ENCODE measurements at regions not wholly inside any gene's neighbourhood (a gene's known extent, or its start where the extent isn't known, plus 50 kb on each side); places are given as distances from the start of the nearest gene placed in this dataset.

- Histone ChIP-seq H3K4me2 (ENCODE audit: insufficient read depth, low read length) (no peak overlapping the region), H3K9me3 (replicated peaks; ENCODE audit: control insufficient read depth, insufficient read depth, low read length) (no peaks in the 10 kb centered on the region), H3K9ac (replicated peaks; ENCODE audit: extremely low read depth, insufficient read depth, low read length) (no peak overlapping the region), H3K79me2 (ENCODE audit: control insufficient read depth, insufficient read depth, low read length) (no peaks in the 10 kb centered on the region), H3K9me1 (replicated peaks; ENCODE audit: control insufficient read depth, extremely low read depth, insufficient read depth, low read length) (no peaks in the 10 kb centered on the region), H3K4me1 (ENCODE audit: control insufficient read depth, extremely low read depth, insufficient read depth, low read length) (no peaks in the 10 kb centered on the region), H2AFZ (ENCODE audit: low read depth, low read length) (no peak overlapping the region), H3K36me3 (ENCODE audit: control insufficient read depth in 2 of 2, extremely low read depth in 1 of 2, insufficient read depth in 2 of 2, low read length in 2 of 2) (no peaks in the 10 kb centered on the region), H4K20me1 (replicated peaks; ENCODE audit: control insufficient read depth, extremely low read depth, insufficient read depth, low read length) (no peaks in the 10 kb centered on the region), H3K4me3 (replicated peaks in 1 of 3; ENCODE audit: insufficient read depth in 1 of 3, low read depth in 1 of 3, low read length in 3 of 3) (no peak overlapping the region), H3K27me3 (ENCODE audit: control insufficient read depth in 2 of 2, insufficient read depth in 2 of 2, low read length in 2 of 2) (no peaks in the 10 kb centered on the region), H3K27ac (ENCODE audit: insufficient read depth, low read depth, low read length) (no peak overlapping the region)
- FAIRE-seq (no peak), DNase-seq (ENCODE audit: low read depth, low spot score) (no peak)
- TF ChIP-seq GATA2 (IDR thresholded peaks at IDR 0.05; ENCODE audit: insufficient read depth, insufficient read length, low read depth, low read length): no peak
- no peak for TF ChIP-seq FOS (IDR thresholded peaks at IDR 0.05; ENCODE audit: borderline replicate concordance, insufficient read depth, low read length)
- no peak for TF ChIP-seq POLR2AphosphoS5 (IDR thresholded peaks at IDR 0.05; ENCODE audit: insufficient read depth, low read depth, low read length)
- TF ChIP-seq CTCF (IDR thresholded peaks at IDR 0.05; ENCODE audit: extremely low read depth in 1 of 2, insufficient read depth in 1 of 2, low read depth in 1 of 2, low read length in 2 of 2): no peak
- no peak for TF ChIP-seq JUN (IDR thresholded peaks at IDR 0.05; ENCODE audit: borderline replicate concordance, insufficient read depth, insufficient read length, low read depth)
- no peak for TF ChIP-seq EZH2 (IDR thresholded peaks at IDR 0.05; ENCODE audit: borderline replicate concordance, low read depth, low read length, severe bottlenecking)
- TF ChIP-seq POLR2A (IDR thresholded peaks at IDR 0.05; ENCODE audit: low read depth, low read length): no peak
- no peak for TF ChIP-seq MYC (IDR thresholded peaks at IDR 0.05; ENCODE audit: low read depth, low read length)
- TF ChIP-seq MAX (IDR thresholded peaks at IDR 0.05; ENCODE audit: insufficient read depth, insufficient read length): no peak
- intact Hi-C loops (cut with micrococcal nuclease) (no loop called here), dilution Hi-C loops (cut with MboI; ENCODE audit: extremely low pct_ligation_motif_present, low sequenced_read_pairs) (no loop called here)
- ChIA-PET POLR2A (no interaction called here), CTCF (no interaction called here)
- BruUV-seq (replicated peaks): no TSS peak
These were observed 1270.0 kb downstream of the ROBO1 start for GRCh38 chr3:78497767-78498166.

Measured in endothelial cell of umbilical vein (primary cell).